NCI-H2107 (cell line): ENCODE measurements at regions not wholly inside any gene's neighbourhood (a gene's known extent, or its start where the extent isn't known, plus 50 kb on each side); places are given as distances from the start of the nearest gene placed in this dataset.

Source experiments
- DNase-seq: peaks from one replicate; lab custom pipeline; 2025; lab: John Stamatoyannopoulos, UW

DNA sequence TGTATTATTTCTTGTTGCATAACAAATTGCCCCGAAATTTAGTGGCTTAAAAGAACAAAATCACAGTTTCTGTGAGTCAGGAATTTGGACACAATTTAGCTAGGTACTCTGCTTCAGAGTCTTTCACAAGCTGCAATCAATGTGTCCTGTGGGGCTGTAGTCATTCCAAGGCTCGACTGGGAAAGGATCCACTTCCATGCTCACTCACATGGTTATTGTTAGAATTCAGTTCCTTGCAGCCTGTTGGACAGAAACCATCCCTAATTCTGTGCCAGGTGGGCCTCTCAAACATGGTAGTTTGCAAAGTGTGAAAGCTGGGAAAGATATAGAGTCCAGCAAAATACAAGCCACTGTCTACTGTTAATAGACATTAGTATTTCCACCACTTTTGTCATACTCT, 59.7 kb upstream of the ARID2 start:
- no peak for DNase-seq

GRCh38 chr12:45670346-45671065, 59.0 kb upstream of the ARID2 start:
- no peak for DNase-seq

- DNase-seq = no peak
Observed at GRCh38 chr12:45671254-45671653, 58.3 kb upstream of the ARID2 start.

DNA sequence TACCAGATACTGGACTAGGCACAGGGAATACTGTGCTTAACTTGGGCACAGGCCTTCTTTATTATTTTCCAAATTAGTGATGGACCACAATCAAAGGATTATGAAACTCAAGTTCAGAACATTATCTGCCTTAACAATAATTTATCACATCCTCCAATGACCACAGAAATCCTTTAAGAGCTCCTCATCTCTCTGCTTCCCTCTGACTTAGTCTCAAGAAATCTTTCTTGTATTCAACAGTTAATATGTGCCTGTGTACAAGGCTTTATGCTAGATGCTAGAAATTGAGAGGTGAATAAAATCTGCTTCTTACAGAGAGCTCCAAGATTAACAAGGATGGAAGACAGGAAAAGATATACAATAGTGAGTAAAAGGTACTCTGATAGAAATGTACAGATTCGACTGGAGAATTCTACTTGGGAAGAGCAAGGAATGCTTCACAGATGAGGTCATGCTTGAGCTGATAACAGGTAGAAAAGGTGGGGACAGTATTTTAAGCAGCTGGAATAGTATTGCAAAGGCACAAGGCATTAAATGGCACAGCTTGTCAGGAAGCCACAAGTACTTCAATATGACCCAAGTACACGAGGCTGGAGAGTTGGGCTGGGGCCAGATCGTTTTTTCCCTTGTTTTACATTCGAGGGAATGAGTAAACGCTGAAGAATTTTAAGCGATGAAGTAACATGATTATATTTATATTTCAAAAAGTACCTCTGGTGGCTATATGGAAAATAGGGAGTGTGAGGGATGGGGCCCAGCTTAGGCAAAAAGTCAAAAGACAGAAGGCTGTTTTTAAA, 55.1 kb upstream of the ARID2 start:
- peak; percentile 42 for DNase-seq

- DNase-seq = no peak
Observed at GRCh38 chr12:45675534-45675933, 54.0 kb upstream of the ARID2 start.
